Stimulated activated CD4-positive, alpha-beta T cell treated with anti-CD3 and anti-CD28 coated beads, Interleukin-1b, Interleukin-23, amount 100 ng/mL, for 1 hour (primary cell): ENCODE measurements at regions not wholly inside any gene's neighbourhood (a gene's known extent, or its start where the extent isn't known, plus 50 kb on each side); places are given as distances from the start of the nearest gene placed in this dataset.
"Not testable (repeated sequence)": the region's sequence is repeated elsewhere in the genome, so short reads cannot be mapped to it uniquely, and the experiment has no call there.

Experiments
- DNase-seq, 2 donors: peaks; one replicate each; pipeline ENCODE4 v3.0.0-alpha.2; 2020; ENCODE audit warnings: low read depth in 2 of 2

GRCh38 chr16:13718748-13719147 is 201.2 kb upstream of the ERCC4 start:
- DNase-seq, result no peak

- DNase-seq, result no peak
Observed at GRCh38 chr16:13727943-13728342, 192.0 kb upstream of the ERCC4 start.

DNA sequence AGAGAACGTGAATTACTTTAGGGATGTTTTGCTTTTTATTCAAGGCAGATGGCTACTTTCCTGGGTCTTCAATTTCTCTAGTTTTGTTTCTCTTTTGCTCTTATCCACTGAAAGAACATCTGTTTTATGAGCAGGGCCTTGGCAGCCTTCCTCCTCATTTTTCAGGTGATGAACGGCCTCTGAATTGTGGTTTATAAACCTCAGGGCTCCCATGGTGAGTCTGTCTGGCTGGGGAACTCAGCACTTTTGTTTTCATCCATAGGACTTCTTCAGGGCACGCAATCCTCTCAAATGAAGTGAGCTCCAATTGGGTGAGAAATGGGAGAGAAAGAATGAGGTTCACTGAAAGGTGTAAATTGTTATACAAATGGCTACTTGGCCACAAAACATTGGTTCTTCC is 186.4 kb upstream of the ERCC4 start:
- DNase-seq, result no peak

GRCh38 chr16:13739621-13740373 is 180.2 kb upstream of the ERCC4 start:
- DNase-seq, result not testable (repeated sequence)

- DNase-seq, result no peak
Observed at GRCh38 chr16:13742928-13743327, 177.0 kb upstream of the ERCC4 start.

GRCh38 chr16:13743571-13743970 is 176.4 kb upstream of the ERCC4 start:
- no peak for DNase-seq

GRCh38 chr16:13756411-13757140 is 163.4 kb upstream of the ERCC4 start:
- DNase-seq, result no peak

DNA sequence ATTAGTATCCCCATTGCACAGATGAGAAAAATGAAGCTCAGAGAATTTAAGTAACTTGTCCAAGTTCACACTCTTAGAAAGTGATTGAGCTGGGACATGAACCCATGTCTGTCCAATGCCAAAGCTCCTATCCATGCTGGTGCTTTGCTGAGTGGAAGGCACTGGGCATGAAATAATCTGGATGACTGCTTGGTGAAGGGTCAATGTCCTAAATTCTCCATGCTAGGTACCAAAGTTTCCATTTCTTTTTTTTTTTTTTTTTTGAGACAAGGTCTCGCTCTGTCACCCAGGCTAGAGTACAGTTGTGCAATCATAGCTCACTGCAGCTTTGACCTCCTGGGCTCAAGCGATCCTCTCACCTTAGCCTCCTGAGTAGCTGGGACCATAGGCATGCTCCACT is 153.6 kb upstream of the ERCC4 start:
- DNase-seq, result no peak

- no peak for DNase-seq
Observed at GRCh38 chr16:13767215-13767614, 152.7 kb upstream of the ERCC4 start.

- DNase-seq, result no peak
Observed at GRCh38 chr16:13768471-13768870, 151.5 kb upstream of the ERCC4 start.

DNA sequence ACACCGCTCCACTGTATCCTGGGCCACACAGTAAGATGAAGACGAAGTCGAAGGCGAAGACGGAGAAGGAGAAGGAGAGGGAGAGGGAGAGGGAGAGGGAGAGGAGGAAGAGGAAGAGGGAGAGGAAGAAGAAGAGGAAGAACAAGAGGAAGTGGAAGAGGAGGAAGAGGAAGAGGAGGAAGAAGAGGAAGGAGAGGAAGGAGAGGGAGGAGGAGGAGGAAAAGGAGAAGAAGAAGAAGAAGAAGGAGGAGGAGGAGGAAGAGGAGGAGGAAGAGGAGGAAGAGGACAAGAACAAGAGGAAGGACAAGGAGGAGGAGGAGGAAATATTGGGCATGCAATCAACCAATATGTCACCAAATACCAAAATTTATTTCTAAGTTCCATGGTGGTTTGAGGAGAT is 149.5 kb upstream of the ERCC4 start:
- no peak for DNase-seq

DNA sequence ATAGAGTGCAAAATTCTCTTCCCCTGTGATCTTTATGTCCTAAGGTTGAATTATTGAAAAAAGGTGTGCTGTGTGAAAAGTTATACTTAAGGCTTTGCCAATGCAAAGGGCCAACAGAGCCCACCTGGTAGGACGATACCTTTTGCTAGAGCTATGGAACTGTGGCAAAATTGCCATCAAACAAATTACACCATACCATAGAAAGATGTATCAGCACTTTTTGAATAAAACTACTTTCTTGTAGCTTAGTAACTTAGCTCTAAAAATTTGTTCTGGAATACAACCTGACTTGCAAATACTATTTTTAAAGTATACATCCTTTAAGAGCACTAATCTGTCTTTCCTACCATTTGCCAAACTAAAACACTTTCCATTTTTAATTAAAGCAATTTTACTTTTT is 147.2 kb upstream of the ERCC4 start:
- no peak for DNase-seq

DNA sequence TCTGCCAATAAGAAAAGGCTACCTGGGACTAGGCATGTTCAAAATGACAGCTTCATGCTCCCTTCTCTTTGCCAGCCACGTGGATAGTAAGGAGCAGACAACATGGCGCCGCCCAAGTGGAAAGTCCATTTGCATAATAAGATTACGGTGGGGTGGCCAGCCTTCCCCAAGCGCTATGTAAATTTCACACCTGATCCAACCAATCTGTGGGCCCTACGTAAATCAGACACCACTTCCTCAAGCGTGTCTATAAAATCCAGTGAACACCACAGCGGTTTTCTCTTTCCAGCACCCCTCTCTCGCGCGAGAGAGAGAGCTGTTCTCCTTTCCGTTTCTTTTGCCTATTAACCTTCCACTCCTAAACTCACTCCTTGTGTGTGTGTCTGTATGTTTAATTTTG is 140.3 kb upstream of the ERCC4 start:
- DNase-seq, result no peak

- DNase-seq, result no peak
Observed at GRCh38 chr16:13780406-13781168, 139.4 kb upstream of the ERCC4 start.

GRCh38 chr16:13781169-13781564 is 138.8 kb upstream of the ERCC4 start:
- DNase-seq, result no peak

DNA sequence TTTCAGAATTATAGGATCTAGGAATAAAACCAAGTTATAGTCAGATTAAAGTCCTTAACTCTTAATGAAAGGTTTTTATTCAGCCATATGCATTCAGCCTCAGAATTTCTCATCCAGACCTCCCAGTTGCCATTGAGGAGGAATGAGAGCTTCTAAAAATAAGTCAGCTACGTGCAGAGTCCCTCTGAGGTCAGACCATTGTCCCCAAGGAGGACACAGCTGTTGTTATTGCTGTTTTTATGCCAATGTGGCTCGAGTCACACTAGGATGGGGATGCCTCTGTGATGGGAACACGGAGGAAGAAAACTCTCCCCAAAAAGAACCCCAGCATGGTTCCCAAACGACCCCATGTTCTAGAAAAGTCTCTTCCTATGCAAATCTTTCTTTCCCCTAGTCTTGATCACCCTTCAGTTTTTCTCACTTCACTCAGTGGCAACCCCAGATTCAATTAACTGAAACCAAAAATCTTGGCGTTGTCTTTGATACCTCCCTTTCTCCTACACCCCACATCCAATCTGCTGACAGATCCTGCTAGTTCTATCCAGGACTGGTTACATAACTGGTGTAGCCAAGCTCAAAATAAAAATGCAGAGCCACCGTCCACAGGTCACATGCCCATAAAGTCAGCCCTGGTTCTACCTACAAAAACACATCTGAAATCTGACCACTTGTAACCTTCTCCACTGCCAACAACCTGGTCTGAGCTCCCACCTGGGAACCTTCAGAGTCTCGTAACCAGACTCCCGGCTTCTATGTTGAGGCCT is 138.2 kb upstream of the ERCC4 start:
- DNase-seq, result no peak

DNA sequence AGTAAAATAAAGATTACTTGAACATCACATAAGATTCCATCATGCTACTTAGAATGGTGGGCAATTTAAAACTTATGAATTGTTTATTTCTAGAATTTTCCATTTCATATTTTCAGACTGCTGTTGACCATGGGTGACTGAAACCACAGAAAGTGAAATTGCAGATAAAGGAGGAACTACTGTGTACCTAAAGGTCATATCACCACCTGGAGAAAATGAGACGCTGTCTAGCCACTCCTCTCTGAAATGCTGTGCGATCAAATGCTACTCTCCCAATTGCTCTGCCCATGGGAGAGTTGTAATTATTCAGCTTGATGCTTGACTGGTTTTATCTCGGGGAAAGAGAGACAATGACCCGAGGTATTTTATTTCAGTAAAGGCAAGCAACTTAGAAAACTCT is 128.9 kb upstream of the ERCC4 start:
- DNase-seq, result no peak

DNA sequence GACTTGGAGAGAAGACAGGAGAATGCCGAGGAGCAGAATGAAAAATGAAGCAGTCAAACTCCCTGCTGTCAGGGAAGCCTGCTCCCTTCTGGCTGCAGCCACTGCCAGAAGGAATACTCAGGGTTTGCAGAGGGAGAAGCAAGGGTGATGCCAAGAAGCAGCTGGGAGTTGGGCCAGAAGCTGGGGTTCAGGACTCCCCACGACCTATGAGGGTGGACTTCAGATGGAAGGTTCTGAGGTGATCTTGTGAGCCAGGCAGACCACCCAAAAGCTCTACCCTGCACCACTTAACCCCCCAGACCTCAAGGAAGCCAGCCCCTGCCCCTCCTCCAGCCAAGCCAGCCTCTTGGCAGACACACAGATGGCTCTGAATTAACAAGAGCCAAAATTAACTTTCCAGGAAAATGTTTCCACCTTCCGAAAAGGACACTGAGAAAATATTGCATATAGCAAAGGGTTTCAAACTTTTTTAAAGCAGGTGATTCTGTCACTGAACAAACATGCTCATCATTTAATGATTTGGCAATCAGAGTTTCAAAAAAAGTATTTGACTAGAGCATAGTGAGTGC is 126.0 kb upstream of the ERCC4 start:
- DNase-seq, result no peak

- DNase-seq, result no peak
Observed at GRCh38 chr16:13795131-13795530, 124.8 kb upstream of the ERCC4 start.

DNA sequence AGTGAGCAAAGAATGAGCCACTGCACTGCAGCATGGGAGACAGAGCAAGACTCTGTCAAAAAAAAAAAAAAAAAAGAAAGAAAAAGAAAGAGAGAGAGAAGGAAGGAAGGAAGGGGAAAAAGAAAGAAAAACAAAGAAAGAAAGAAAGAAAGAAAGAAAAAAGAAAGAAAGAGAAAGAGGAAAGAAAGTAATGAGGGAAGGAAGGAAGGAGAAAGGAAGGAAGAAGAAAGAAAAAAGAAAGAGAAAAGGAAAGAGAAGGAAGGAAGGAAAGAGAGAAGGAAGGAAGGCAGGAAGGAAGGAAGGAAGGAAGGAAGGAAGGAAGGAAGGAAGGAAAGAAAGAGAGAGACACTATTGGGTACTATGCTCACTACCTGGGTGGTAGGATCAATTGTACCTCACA is 122.2 kb upstream of the ERCC4 start:
- no peak for DNase-seq

DNA sequence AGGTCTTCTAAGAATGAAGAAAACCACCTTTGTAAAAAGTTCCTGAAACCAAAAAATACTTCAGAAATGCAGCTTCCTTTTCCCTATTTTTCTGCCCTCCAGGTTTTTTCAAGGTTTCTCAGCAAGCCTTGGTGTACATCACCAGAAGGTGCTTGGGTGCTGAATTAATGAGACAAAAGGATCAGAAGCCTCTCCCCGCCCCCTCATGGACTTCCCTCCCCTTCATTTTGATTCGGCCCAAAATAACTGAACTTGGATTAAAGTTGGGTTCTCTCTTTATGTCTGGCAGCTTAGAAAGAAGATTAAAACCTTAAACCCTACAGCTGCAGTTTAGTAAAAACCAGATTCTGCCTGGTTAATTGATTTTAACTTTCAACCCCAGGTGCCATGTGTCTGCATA is 121.7 kb upstream of the ERCC4 start:
- no peak for DNase-seq

DNA sequence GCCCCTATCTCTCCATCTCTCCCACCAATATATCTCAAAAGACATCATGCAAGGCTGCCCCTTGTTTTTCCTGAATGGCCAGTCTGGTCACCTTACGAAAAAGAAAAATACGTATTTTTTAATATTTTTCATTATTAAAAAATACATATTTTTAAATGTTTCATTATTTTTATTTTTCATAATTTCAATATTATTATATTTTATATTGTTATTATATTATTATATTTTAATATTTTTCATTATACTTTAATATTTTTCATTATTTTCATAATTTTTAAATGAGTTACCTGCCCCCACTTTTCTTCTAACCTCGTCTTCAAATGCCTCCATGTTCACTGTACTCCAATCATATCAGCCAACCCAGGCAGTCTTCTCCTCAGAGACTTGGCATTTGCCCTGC is 116.0 kb upstream of the ERCC4 start:
- DNase-seq, result no peak
